PC-9 (cell line): ENCODE measurements at regions not wholly inside any gene's neighbourhood (a gene's known extent, or its start where the extent isn't known, plus 50 kb on each side); places are given as distances from the start of the nearest gene placed in this dataset.

Experiments used
- BruUV-seq: library from RNA; stranded (reverse); fragments of 400-500 nt; replicated peaks from 2 replicates; lab custom pipeline; 2021; lab: Mats Ljungman, UMichigan
- CTCF ChIA-PET: fragments of 300-600 bp; sonication (Branson Sonifier 250); formaldehyde crosslinking; loops from one replicate; lab custom pipeline; 2022; ENCODE audit warnings: antibody characterized with exemption; lab: Charles Lee
- POLR2A ChIA-PET: fragments of 300-600 bp; sonication (Branson Sonifier 250); formaldehyde crosslinking; loops from one replicate; lab custom pipeline; 2022; ENCODE audit warnings: antibody characterized with exemption; ENCODE audit not compliant: unreplicated experiment; lab: Charles Lee
- DNase-seq, 2 experiments: peaks; one replicate each; pipeline versions ENCODE4 v3.0.0 to v3.0.0-alpha.2; 2015 to 2022; ENCODE audit warnings: mixed read lengths in 1 of 2
- H2AFZ ChIP-seq: fragments of 200-600 bp; sonication (generic); 2 replicates; pipeline ENCODE4 v1.8.1; 2017; ENCODE audit warnings: antibody characterized with exemption
- H3F3A ChIP-seq: fragments of 200-600 bp; sonication (generic); 2 replicates; pipeline ENCODE4 v1.8.1; 2017; ENCODE audit warnings: antibody characterized with exemption, mild to moderate bottlenecking, low read depth; ENCODE audit not compliant: insufficient read depth
- H3K27ac ChIP-seq: fragments of 200-600 bp; sonication (generic); 2 replicates; pipeline ENCODE4 v1.6.1; 2016; ENCODE audit warnings: mixed run types
- H3K27me3 ChIP-seq: fragments of 200-600 bp; sonication (generic); 2 replicates; pipeline ENCODE4 v1.6.1; 2016; ENCODE audit warnings: low read depth, mixed run types; ENCODE audit not compliant: insufficient read depth
- H3K36me3 ChIP-seq: fragments of 200-600 bp; sonication (generic); 2 replicates; pipeline ENCODE4 v1.6.1; 2016; ENCODE audit warnings: low read depth, mixed run types
- H3K4me1 ChIP-seq: fragments of 200-600 bp; sonication (generic); replicated peaks from 2 replicates; pipeline ENCODE4 v1.6.1; 2016; ENCODE audit warnings: mixed run types; ENCODE audit not compliant: insufficient read depth
- H3K4me2 ChIP-seq: fragments of 200-600 bp; sonication (generic); 2 replicates; pipeline ENCODE4 v1.6.1; 2017; ENCODE audit warnings: mixed run types
- H3K4me3 ChIP-seq: fragments of 200-600 bp; sonication (generic); 2 replicates; pipeline ENCODE4 v1.6.1; 2016; ENCODE audit warnings: mixed run types
- H3K79me2 ChIP-seq: fragments of 200-600 bp; sonication (generic); 2 replicates; pipeline ENCODE4 v1.6.1; 2017; ENCODE audit warnings: low read depth, mixed run types
- H3K9me2 ChIP-seq: fragments of 200-600 bp; sonication (generic); 2 replicates; pipeline ENCODE4 v1.8.1; 2017; ENCODE audit warnings: mild to moderate bottlenecking; ENCODE audit not compliant: insufficient read depth
- H3K9me3 ChIP-seq: fragments of 200-600 bp; sonication (generic); 2 replicates; pipeline ENCODE4 v1.8.1; 2016; ENCODE audit warnings: low read depth; ENCODE audit not compliant: insufficient read depth
- H4K20me1 ChIP-seq: fragments of 200-600 bp; sonication (generic); 2 replicates; pipeline ENCODE4 v1.8.1; 2017; ENCODE audit not compliant: insufficient read depth
- CTCF ChIP-seq: fragments of 200-600 bp; sonication (generic); conservative IDR thresholded peaks from 2 replicates; pipeline ENCODE4 v1.6.1; 2017; ENCODE audit warnings: mixed run types, antibody characterized with exemption, mild to moderate bottlenecking, moderate library complexity
- EZH2 ChIP-seq: fragments of 200-600 bp; sonication (generic); IDR thresholded peaks from 2 replicates; pipeline ENCODE4 v1.8.0; 2017; ENCODE audit warnings: antibody characterized with exemption, low read depth
- intact Hi-C: fragments of 100-400 bp; cut with micrococcal nuclease; formaldehyde crosslinking; loops from one replicate; pipeline ENCODE4 v1.10.0; 2022; ENCODE audit not compliant: unreplicated experiment

GRCh38 chr18:51762373-51762772, 564.9 kb upstream of the MEX3C start:
- no peaks in the 10 kb centered on the region for H3K79me2 ChIP-seq
- no peaks in the 10 kb centered on the region for H3K27me3 ChIP-seq
- H3K36me3 ChIP-seq, result no peaks in the 10 kb centered on the region
- H2AFZ ChIP-seq, result no peak overlapping the region
- TF ChIP-seq EZH2 (no peak), CTCF (no peak)
- intact Hi-C loops, result no loop called here
- H3K27ac ChIP-seq, result no peak overlapping the region
- H3K4me1 ChIP-seq, result no peaks in the 10 kb centered on the region
- DNase-seq, result no peak
- H3K9me3 ChIP-seq, result no peaks in the 10 kb centered on the region
- no peaks in the 10 kb centered on the region for H3K9me2 ChIP-seq
- no peaks in the 10 kb centered on the region for H4K20me1 ChIP-seq
- BruUV-seq, result no TSS peak
- H3F3A ChIP-seq, result no peaks in the 10 kb centered on the region
- H3K4me3 ChIP-seq, result no peak overlapping the region
- POLR2A ChIA-PET, result no interaction called here
- H3K4me2 ChIP-seq, result no peak overlapping the region
- CTCF ChIA-PET, result no interaction called here

GRCh38 chr18:51765606-51766360, 568.3 kb upstream of the MEX3C start:
- H2AFZ ChIP-seq, result no peak overlapping the region
- ChIA-PET CTCF (no interaction called here), POLR2A (no interaction called here)
- H3K27ac ChIP-seq, result no peak overlapping the region
- no peak overlapping the region for H3K4me3 ChIP-seq
- H3K4me2 ChIP-seq, result no peak overlapping the region
- TF ChIP-seq EZH2 (no peak), CTCF (no peak)
- no TSS peak for BruUV-seq
- H3K9me2 ChIP-seq, result no peaks in the 10 kb centered on the region
- H3K79me2 ChIP-seq, result no peaks in the 10 kb centered on the region
- intact Hi-C loops, result no loop called here
- H3K4me1 ChIP-seq, result no peaks in the 10 kb centered on the region
- no peaks in the 10 kb centered on the region for H3K9me3 ChIP-seq
- DNase-seq, result no peak
- no peaks in the 10 kb centered on the region for H3F3A ChIP-seq
- no peaks in the 10 kb centered on the region for H3K36me3 ChIP-seq
- no peaks in the 10 kb centered on the region for H4K20me1 ChIP-seq
- H3K27me3 ChIP-seq, result no peaks in the 10 kb centered on the region

GRCh38 chr18:51767293-51767692, 569.8 kb upstream of the MEX3C start:
- POLR2A ChIA-PET, result no interaction called here
- no TSS peak for BruUV-seq
- Histone ChIP-seq H3K27me3 (no peaks in the 10 kb centered on the region), H3K36me3 (no peaks in the 10 kb centered on the region), H3K27ac (no peak overlapping the region), H3K4me2 (no peak overlapping the region), H3F3A (no peaks in the 10 kb centered on the region), H3K4me3 (no peak overlapping the region), H3K79me2 (no peaks in the 10 kb centered on the region), H3K9me3 (peaks cover 3% of the 10 kb centered on the region; the same call in 1 of the 2 replicates), H3K4me1 (no peaks in the 10 kb centered on the region), H3K9me2 (no peaks in the 10 kb centered on the region), H4K20me1 (no peaks in the 10 kb centered on the region), H2AFZ (no peak overlapping the region)
- intact Hi-C loops, result no loop called here
- no peak for DNase-seq
- CTCF ChIA-PET, result no interaction called here
- TF ChIP-seq EZH2, result no peak

GRCh38 chr18:51778115-51778514, 561.9 kb upstream of the DCC start:
- no peaks in the 10 kb centered on the region for H3K9me2 ChIP-seq
- TF ChIP-seq CTCF (no peak), EZH2 (no peak)
- H2AFZ ChIP-seq, result no peak overlapping the region
- ChIA-PET POLR2A (no interaction called here), CTCF (no interaction called here)
- no peaks in the 10 kb centered on the region for H3K36me3 ChIP-seq
- no peak overlapping the region for H3K4me3 ChIP-seq
- BruUV-seq, result no TSS peak
- H3K4me1 ChIP-seq, result no peaks in the 10 kb centered on the region
- H3K9me3 ChIP-seq, result no peaks in the 10 kb centered on the region
- no peaks in the 10 kb centered on the region for H4K20me1 ChIP-seq
- peaks cover 5% of the 10 kb centered on the region; the same call in 1 of the 2 replicates for H3K27me3 ChIP-seq
- H3K27ac ChIP-seq, result no peak overlapping the region
- intact Hi-C loops, result no loop called here
- H3K4me2 ChIP-seq, result no peak overlapping the region
- no peaks in the 10 kb centered on the region for H3F3A ChIP-seq
- DNase-seq, result no peak
- H3K79me2 ChIP-seq, result no peaks in the 10 kb centered on the region
